Activated CD4-positive, alpha-beta T cell treated with anti-CD3 and anti-CD28 coated beads for 24 hours (primary cell): ENCODE measurements at regions not wholly inside any gene's neighbourhood (a gene's known extent, or its start where the extent isn't known, plus 50 kb on each side); places are given as distances from the start of the nearest gene placed in this dataset.

Experiments used
- DNase-seq, 2 donors: peaks; one replicate each; pipeline ENCODE4 v3.0.0-alpha.2; 2020; ENCODE audit warnings: low read depth in 2 of 2

DNA sequence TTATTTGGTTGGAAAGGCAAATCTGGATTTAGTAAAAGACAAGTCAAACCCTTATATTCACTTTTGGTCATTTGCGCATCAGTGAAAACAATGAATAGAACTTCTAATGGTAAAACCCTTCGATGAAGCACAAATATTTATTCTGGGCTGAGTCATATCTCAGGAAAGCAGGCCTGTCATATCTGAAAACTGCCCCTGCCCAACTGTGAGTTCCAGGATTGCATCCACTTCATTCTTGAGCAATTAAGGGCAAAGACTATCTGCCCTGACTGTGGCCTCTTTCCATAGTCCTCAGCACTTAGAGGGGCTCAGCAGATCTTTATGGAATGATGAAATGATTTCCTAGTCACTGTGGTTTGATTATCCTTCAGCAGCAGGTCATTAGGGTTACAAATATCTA is 795.2 kb upstream of the ID2 start:
- DNase-seq = no peak

DNA sequence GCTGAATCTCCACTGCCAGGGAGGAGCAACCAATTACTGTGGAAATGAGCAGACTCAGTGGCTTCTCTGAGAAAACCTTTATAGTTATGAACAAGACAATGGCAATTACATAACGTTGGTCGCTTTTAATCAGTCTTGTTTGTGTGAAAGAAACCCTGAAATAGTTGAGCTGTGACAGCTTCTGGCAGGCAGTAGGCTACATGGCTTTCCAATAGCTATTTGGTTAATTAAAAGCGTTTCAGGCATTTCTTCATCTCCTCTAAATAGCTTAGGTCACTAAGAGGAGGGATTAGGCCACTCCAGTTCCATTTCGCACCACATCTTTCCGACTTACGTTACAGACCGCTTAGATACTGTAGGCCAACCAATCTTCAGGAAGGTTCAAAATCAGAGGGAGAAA is 794.4 kb upstream of the ID2 start:
- no peak for DNase-seq

- no peak for DNase-seq
Observed at GRCh38 chr2:7888876-7889275, 793.0 kb upstream of the ID2 start.

GRCh38 chr2:7891312-7891711 is 790.5 kb upstream of the ID2 start:
- DNase-seq = no peak

DNA sequence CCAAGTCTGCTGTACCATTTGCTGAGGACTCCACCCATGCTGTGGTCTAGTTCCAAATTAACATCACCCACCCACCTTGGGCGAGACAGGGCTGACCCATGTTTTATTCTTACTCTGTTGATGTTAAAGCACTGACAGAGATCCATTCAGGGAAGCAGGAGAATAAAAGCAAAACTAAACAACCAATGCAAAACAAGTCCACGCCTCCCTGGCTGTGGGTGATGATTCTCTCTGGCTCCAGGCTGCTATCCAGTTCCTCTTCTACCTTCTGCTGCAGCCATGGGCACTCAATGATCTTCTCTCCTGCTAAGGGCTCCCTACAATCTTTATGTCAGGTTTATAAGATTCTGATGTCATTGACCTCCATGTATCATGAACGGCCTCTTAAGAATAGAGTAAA is 786.6 kb upstream of the ID2 start:
- DNase-seq = no peak

DNA sequence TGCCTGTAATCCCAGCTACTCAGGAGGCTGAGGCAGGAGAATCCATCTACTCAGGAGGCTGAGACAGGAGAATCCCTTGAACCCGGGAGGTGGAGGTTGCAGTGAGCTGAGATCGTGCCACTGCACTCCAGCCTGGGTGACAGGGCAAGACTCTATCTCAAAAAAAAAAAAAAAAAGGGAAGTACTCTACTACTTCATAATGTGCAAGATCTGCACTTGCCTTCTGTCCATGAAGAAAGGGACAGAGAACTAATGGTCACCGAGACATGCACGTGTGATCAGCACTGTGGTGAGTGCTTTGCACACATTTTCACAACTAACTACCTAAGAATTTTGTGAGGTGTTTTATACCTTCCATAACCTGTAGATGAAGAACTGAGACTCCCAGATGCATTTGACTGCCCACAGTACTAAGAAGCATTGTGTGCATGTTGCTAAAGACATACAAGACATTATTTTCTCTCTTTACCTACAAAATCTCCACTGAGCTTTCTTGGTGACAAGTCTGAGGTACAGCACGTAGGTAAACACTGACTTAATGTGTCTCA is 784.8 kb upstream of the ID2 start:
- DNase-seq = no peak

DNA sequence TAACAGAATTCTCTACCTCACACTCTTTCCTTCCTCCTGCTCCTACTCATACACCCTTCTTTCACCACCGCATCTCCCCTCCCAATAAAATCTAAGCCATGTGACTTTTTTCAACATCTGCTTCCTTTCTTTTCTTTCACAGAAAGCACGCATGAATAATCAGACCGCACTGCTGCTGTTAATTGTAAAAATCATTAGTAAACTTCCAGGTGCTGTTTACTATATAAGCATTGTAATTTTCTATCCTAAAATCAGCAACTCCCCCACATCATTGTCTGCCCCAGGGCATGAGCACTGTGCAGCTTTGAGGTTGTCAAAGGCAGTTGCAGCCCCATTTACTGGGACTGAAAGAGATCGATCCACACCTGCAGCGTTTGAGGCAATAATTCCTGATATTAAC is 782.6 kb upstream of the ID2 start:
- DNase-seq = no peak

DNA sequence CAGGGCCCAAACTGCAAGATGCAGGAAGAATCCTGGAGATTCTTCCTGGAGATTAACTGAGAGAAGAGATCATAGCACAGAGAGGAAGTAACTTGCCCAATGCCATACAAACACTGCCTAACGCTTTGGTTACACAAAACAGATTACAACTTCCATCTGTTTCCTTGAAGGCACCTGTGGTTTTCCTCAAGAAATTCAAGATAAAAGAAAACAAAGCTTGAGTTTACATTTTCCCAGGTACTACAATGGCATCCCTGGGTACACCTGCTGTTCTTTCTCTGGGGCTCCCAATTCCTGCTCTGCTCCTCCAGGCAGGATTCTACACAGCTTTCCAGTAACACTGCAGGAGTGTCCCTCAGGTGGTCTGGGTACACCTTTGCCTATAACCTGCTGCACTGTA is 781.9 kb upstream of the ID2 start:
- DNase-seq = no peak

DNA sequence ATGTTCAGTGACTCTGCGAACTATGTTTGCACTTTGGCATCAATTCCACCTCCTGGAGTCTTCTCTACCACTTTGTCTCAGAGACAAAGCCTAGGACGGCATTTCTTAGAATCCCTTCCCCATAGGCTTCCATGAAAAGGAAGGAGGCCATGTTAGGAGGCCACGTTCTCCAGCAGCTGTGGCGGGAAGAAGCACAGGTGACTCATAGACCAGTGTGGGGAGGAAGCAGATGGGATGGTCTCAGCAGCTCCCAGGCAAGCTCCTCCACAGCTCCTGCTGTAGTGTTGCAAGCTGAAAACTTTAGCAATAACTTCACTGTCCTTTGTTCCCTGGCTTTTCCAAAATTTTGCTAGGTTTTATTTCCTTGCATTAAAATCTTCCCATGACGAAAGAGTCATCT is 781.3 kb upstream of the ID2 start:
- DNase-seq = no peak

DNA sequence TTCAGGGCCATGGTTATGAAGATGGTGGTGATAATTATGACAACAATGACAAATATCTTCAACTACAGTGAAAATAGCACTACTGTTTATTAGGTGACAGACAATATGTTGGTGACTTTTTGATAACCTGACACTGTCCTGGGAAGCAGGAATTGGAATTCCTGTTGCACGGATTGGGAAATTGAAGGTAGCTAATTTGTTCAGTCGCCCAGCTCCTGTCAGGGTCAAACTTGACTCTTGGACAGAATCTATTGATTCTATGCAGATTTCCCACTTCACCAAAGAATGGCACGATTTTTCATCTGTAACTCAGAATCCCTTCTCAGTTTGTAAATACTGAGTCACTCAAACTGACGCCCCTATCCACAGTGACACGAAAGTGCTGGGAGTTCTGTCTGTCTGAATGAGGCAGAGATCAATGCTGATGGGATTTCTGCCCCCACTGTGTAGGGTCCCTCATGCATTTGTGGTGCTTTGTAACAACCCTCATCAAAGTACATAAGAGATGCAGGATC is 779.5 kb upstream of the ID2 start:
- no peak for DNase-seq

- no peak for DNase-seq
Observed at GRCh38 chr2:7904319-7904718, 777.5 kb upstream of the ID2 start.

DNA sequence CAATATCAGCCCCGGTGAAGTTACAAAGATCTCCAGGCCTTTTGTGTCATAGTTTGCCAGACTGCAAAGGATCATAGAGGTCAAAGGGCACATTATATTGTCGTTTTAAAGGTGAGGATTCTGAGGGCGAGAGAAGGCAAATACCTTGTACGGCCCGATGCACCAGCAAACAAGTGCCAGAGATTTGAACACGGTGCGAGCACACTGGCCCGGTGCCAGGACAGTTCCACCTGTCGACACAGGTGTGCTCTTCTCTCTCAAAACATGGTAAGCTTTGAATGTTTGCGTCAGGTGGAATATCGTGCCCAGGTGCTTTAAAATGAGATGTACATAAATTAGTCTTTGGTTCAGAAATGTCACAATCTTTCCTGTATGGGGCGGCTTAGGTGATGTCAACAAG is 776.1 kb upstream of the ID2 start:
- DNase-seq = no peak

DNA sequence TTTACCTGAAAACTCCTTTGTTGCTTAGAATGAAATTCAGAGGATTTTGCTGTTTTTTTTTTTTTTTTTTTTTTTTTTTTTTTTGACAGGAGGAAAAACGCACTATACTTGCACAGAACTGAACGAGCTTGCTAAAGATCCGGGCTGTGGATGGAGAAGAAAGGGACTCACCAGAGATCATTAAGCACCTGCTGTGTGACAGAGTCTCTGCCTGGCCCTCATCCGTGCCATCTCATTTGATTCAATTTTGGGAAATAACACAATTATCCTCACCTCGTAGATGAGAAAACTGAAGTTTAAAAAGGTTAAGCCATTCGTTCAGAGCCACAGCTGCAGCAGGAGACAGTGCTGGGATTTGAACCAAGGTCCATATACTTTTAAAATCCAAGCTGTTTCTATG is 775.4 kb upstream of the ID2 start:
- no peak for DNase-seq

DNA sequence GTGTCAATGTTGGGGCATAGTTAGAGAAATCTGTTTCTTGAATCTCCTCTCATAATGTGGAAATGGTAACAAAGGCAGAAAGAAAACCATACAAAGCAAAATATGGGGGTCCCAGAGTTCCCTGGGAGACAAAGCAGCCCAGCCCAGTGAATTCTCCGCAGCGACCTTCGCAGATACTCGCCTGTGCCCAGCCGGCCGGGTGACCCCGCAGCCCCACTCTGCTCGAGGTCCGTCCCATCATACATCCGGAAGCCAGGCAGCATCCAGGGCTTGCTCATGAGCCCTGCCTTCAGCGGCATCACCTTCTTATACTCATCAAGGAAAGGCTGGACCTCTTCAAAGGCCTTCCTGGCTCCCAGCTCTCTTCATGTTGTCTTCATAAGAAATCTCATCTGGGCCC is 774.8 kb upstream of the ID2 start:
- DNase-seq = no peak

DNA sequence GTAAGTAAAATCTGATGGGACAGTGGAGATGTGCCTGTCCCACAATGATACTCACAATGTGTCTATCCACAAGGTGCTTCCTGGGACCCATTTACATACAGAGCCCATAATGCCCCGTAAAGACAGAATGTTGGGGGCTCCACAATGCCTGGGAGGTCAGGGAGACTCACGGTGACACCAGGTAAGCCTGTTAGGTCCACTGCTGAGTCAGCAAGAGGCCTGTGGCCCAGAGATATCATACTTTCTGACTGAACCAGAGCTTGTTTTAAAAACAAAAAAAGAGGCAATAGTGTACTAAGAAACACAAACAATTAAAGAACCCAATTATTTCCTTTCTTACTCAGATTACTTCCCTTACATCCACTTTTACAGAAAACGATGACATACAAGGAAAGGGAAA is 771.1 kb upstream of the ID2 start:
- no peak for DNase-seq

DNA sequence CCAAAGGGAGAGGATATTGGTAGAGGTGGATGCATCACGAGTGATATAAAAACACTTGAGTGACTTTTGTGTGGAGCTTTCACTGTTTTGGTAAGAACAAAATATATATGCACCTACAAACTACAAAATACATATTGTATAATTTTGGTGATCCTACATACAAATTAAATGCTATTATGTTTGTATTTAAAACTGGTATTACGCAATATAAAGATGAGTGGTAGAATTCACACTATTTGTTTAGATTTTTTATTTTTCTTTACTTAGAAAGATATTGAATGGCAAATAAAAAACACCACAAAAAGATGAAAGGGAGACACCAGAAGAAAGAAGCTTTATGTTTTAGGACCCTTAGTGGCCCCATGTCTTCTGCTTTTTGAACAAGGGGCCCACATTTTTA is 770.7 kb upstream of the ID2 start:
- no peak for DNase-seq

DNA sequence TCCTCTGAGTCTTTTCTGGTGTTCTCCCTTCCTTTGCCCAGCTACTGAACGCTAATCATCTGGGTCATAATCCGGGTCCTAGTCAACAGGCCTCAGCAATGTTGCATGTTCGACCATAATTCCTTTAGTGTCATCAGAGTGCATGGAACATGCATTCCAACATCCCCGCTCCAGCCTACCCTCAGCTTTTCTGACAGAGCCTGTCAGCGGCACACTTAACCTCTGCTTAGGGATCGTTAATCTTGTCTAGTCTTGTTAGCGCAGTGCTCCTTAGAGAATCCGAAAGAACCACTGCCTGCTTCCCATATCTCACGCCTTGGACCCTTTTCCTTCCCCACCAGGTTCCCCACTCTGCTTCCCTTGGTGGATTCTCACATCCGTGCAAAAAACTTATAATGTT is 767.9 kb upstream of the ID2 start:
- DNase-seq = no peak

DNA sequence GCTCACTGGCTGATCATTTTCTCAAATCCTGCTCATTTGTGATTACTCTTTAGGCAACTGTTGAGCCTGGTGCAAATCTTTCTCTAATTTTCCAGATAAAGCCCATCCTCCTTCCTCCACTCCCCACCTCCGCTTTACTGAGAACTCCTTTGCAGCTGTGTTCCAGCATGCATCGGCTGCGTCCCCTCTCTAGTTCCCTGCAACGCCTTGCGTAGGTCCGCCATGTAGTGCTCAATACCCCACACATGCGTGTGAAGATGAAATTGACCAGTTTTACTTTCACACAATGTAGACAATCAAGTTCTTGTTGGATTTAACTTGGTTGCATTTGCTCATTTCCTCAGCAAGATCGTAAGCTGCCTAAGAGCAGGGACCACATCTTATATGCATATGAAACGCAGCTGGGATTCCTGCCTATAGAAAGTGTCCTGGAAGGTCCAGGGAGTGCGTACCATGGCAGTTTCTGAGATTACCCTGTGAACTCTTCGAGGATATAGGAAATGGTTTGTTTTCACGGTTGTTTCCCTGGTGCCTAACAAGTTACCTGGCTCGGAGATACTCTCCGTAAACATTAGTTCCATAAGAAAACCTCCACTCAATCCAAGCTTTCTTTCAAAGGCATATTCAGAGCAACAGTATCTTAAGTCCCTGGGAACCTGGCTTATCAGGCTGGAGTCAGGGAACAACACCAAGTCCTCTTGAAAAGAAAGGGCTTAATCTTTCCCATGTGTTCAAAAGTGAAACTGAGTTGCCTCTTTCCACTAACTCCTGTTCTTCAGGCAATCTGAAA is 766.4 kb upstream of the ID2 start:
- no peak for DNase-seq

- DNase-seq = no peak
Observed at GRCh38 chr2:7916670-7917069, 765.2 kb upstream of the ID2 start.

GRCh38 chr2:7919510-7919909 is 762.3 kb upstream of the ID2 start:
- no peak for DNase-seq

- DNase-seq = no peak
Observed at GRCh38 chr2:7924023-7924762, 757.7 kb upstream of the ID2 start.

DNA sequence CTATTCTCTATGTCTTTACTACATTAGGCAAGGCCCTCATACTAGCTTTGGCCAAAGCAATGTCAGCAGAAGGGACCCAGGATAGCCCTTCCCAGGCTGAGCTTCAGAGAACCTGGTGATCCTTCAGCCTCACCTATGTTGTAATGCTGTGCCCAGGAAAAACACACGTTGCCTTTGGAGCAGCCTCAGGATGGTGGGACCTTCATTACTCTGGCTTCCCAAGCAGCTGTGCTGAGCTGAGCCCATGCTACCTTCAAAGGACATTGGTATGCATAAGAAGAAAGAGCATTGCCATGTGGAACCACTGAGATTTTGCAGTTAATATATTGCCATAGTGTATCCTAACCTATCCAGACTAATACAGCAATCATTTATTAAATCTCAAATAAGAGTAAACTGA is 756.4 kb upstream of the ID2 start:
- DNase-seq = no peak

DNA sequence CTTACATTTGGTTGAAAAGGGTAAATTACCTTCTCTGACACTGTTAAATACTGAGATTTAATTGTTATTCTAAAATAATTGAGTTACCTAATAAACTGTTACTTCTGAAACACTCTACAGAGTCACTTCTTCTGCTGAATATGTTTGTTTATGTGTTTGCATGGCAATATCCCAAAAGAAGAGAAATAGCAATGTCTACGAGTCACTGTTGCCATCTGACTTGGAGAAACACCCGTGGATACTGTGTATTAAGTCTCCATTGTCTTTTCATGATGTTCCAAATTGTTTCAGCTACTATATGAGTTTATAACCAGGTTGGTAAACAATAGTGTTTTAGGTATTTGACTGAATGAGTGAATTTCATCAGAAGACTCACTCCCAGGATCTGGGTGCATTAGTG is 754.2 kb upstream of the ID2 start:
- DNase-seq = no peak
